ENCODE measurements at regions not wholly inside any gene's neighbourhood (a gene's known extent, or its start where the extent isn't known, plus 50 kb on each side); places are given as distances from the start of the nearest gene placed in this dataset.

GRCh38 chr17:73934696-73935095 lies 268.8 kb upstream of the RPL38 start:
- Histone ChIP-seq H3K27me3 (ENCODE audit: control insufficient read depth, insufficient read depth, low read length) (no peaks in the 10 kb centered on the region), H3K36me3 (ENCODE audit: control insufficient read depth, insufficient read depth, low read length) (no peaks in the 10 kb centered on the region), H3K4me3 (ENCODE audit: low read depth, low read length) (no peak overlapping the region)
- ChIA-PET CTCF (no interaction called here), POLR2A (no interaction called here)
- DNase-seq (ENCODE audit: low read depth), result no peak
- no peak for TF ChIP-seq CTCF (IDR thresholded peaks at IDR 0.05; ENCODE audit: insufficient read depth, low read depth, low read length)

GRCh38 chr17:73936908-73937627 lies 266.4 kb upstream of the RPL38 start:
- H3K4me3 ChIP-seq (ENCODE audit: low read depth, low read length), result no peak overlapping the region
- no peak for DNase-seq (ENCODE audit: low read depth)
- TF ChIP-seq CTCF (IDR thresholded peaks at IDR 0.05; ENCODE audit: insufficient read depth, low read depth, low read length), result no peak
- CTCF ChIA-PET, result no interaction called here
- no peaks in the 10 kb centered on the region for H3K27me3 ChIP-seq (ENCODE audit: control insufficient read depth, insufficient read depth, low read length)
- H3K36me3 ChIP-seq (ENCODE audit: control insufficient read depth, insufficient read depth, low read length), result no peaks in the 10 kb centered on the region
- POLR2A ChIA-PET, result no interaction called here

GRCh38 chr17:73938706-73939105 lies 264.8 kb upstream of the RPL38 start:
- ChIA-PET CTCF (interaction anchor here (0.7 kb wide), 1 partner anchor 425 kb away, joined by 3 read pairs; no protein-coding TSS in a partner anchor), POLR2A (no interaction called here)
- no peak for TF ChIP-seq CTCF (IDR thresholded peaks at IDR 0.05; ENCODE audit: insufficient read depth, low read depth, low read length)
- no peak overlapping the region for H3K4me3 ChIP-seq (ENCODE audit: low read depth, low read length)
- H3K27me3 ChIP-seq (ENCODE audit: control insufficient read depth, insufficient read depth, low read length), result no peaks in the 10 kb centered on the region
- no peaks in the 10 kb centered on the region for H3K36me3 ChIP-seq (ENCODE audit: control insufficient read depth, insufficient read depth, low read length)
- no peak for DNase-seq (ENCODE audit: low read depth)

- POLR2A ChIA-PET, result no interaction called here
- no peak for DNase-seq (ENCODE audit: low read depth)
- no peak for TF ChIP-seq CTCF (IDR thresholded peaks at IDR 0.05; ENCODE audit: insufficient read depth, low read depth, low read length)
Measured at GRCh38 chr17:73939806-73940205, 263.7 kb upstream of the RPL38 start.

GRCh38 chr17:73940511-73940910 lies 263.0 kb upstream of the RPL38 start:
- no peak for TF ChIP-seq CTCF (IDR thresholded peaks at IDR 0.05; ENCODE audit: insufficient read depth, low read depth, low read length)
- no peaks in the 10 kb centered on the region for H3K27me3 ChIP-seq (ENCODE audit: control insufficient read depth, insufficient read depth, low read length)
- no peak overlapping the region for H3K4me3 ChIP-seq (ENCODE audit: low read depth, low read length)
- no peaks in the 10 kb centered on the region for H3K36me3 ChIP-seq (ENCODE audit: control insufficient read depth, insufficient read depth, low read length)
- POLR2A ChIA-PET, result no interaction called here
- CTCF ChIA-PET, result no interaction called here
- no peak for DNase-seq (ENCODE audit: low read depth)

More at GRCh38 chr17:73939806-73940205, 263.7 kb upstream of the RPL38 start:
- Histone ChIP-seq H3K27me3 (ENCODE audit: control insufficient read depth, insufficient read depth, low read length) (no peaks in the 10 kb centered on the region), H3K4me3 (ENCODE audit: low read depth, low read length) (no peak overlapping the region), H3K36me3 (ENCODE audit: control insufficient read depth, insufficient read depth, low read length) (no peaks in the 10 kb centered on the region)
- CTCF ChIA-PET, result no interaction called here
